ENCODE measurements at regions not wholly inside any gene's neighbourhood (a gene's known extent, or its start where the extent isn't known, plus 50 kb on each side); places are given as distances from the start of the nearest gene placed in this dataset.
A peak's percentile ranks its signal among the peaks of the same experiment; 100 is the strongest.

GRCh38 chr18:56003009-56003719 is 415.2 kb upstream of the TCF4 start:
- no peak for TF ChIP-seq CTCF (conservative IDR thresholded peaks at IDR 0.05; ENCODE audit: low read length)
- no peak overlapping the region for H3K4me3 ChIP-seq (ENCODE audit: low read length)
- no peak for DNase-seq (ENCODE audit: low read depth)

- DNase-seq (ENCODE audit: low read depth): peak; percentile 20
Measured at GRCh38 chr18:56001576-56001975, 413.6 kb upstream of the TCF4 start.

GRCh38 chr18:56000041-56000440 is 412.0 kb upstream of the TCF4 start:
- no peak overlapping the region for H3K4me3 ChIP-seq (ENCODE audit: low read length)
- no peak for TF ChIP-seq CTCF (conservative IDR thresholded peaks at IDR 0.05; ENCODE audit: low read length)
- peak; percentile 81 for DNase-seq (ENCODE audit: low read depth)

More at GRCh38 chr18:56001576-56001975, 413.6 kb upstream of the TCF4 start:
- H3K4me3 ChIP-seq (ENCODE audit: low read length): no peak overlapping the region
- TF ChIP-seq CTCF (conservative IDR thresholded peaks at IDR 0.05; ENCODE audit: low read length): no peak

- peak; percentile 81 for DNase-seq (ENCODE audit: low read depth)
- TF ChIP-seq CTCF (conservative IDR thresholded peaks at IDR 0.05; ENCODE audit: low read length): no peak
- no peak overlapping the region for H3K4me3 ChIP-seq (ENCODE audit: low read length)
Measured at GRCh38 chr18:55999641-56000040, 411.6 kb upstream of the TCF4 start.

DNA sequence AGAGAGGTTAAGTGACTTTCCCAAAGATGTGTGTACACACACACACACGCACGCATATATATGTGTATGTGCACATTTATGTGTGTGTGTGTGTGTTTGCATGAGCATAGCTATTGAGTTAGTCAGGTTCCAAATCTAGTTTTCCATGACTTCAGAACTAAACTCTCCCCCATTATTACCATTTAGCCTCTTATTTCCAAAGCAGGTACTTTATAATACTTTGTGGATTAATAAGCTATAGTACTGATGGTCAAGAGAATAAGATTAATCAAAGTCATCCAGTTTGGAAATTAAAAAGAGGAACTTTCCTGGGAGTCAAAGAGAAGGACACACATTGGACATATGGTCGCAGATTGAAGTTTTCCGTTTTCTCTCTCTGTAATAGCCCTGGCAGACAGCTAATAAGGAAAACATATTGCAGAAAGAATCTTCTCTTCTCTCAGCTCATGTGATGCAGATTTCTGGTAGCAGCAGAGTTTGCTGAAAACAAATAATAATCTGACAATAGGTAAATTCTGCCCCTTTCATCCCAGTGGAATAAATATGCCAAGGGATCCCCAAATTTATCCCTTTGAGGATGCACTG is 410.9 kb upstream of the TCF4 start:
- DNase-seq (ENCODE audit: low read depth): peak; percentile 32
- H3K4me3 ChIP-seq (ENCODE audit: low read length): peak overlapping the region; percentile 54
- TF ChIP-seq CTCF (conservative IDR thresholded peaks at IDR 0.05; ENCODE audit: low read length): no peak

DNA sequence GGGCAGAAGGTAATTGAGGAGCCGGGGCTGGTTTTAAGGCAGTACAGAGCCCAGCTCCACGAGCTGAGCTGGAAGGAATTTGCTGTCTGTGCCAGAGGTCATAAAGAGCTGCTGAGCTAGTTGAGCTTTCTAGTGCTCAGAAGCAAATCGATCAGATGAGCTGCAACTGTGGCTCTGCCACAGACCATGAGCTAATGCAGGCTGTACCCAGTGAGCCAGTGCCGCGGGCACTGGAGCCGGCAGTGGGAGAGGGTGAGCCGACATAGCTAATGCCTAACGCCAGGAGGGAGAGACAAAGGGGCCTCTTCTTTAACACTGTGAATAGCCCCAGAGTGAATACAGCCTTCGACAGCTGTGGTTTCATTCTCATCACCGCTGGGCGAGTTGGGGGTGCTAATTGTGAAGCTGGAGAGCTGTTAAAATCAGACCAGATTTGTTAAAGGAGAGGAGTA is 410.1 kb upstream of the TCF4 start:
- peak overlapping the region; percentile 54 for H3K4me3 ChIP-seq (ENCODE audit: low read length)
- peak; percentile 16 for TF ChIP-seq CTCF (conservative IDR thresholded peaks at IDR 0.05; ENCODE audit: low read length)
- DNase-seq (ENCODE audit: low read depth): peak; percentile 82

- TF ChIP-seq CTCF (conservative IDR thresholded peaks at IDR 0.05; ENCODE audit: low read length): peak; percentile 27
- no peak overlapping the region for H3K4me3 ChIP-seq (ENCODE audit: low read length)
- DNase-seq (ENCODE audit: low read depth): peak; percentile 31
Measured at GRCh38 chr18:55997151-55997561, 409.2 kb upstream of the TCF4 start.
